CD14-positive monocyte (primary cell): ENCODE measurements at regions not wholly inside any gene's neighbourhood (a gene's known extent, or its start where the extent isn't known, plus 50 kb on each side); places are given as distances from the start of the nearest gene placed in this dataset.

ENCODE experiments used
- DNase-seq, 3 donors: peaks; one replicate each; pipeline ENCODE4 v3.0.0-alpha.2; 2011 to 2022
- H2AFZ ChIP-seq: 2 replicates; pipeline ENCODE4 v1.6.0; 2012; ENCODE audit warnings: mild to moderate bottlenecking, low read depth, low read length, inconsistent platforms; ENCODE audit not compliant: insufficient read depth, poor library complexity, severe bottlenecking
- H3K27ac ChIP-seq, 2 donors: 1 replicate in 1 of 2; 2 replicates in 1 of 2; pipeline ENCODE4 v1.5.1; 2012 to 2013; ENCODE audit warnings: low read length in 2 of 2, control low read depth in 1 of 2, inconsistent platforms in 1 of 2, low read depth in 1 of 2, mild to moderate bottlenecking in 1 of 2
- H3K27me3 ChIP-seq, 2 donors: one replicate each; pipeline versions ENCODE4 v1.6.0 to v1.6.1; 2011 to 2013; ENCODE audit warnings: low read length in 2 of 2; ENCODE audit not compliant: control insufficient read depth in 2 of 2, insufficient read depth in 2 of 2
- H3K36me3 ChIP-seq, 2 donors: replicated peaks in 1 of 2; 1 replicate in 1 of 2; 2 replicates in 1 of 2; pipeline versions ENCODE4 v1.5.1 to v1.6.1; 2012 to 2013; ENCODE audit warnings: low read length in 2 of 2, control low read depth in 1 of 2, inconsistent platforms in 1 of 2, mild to moderate bottlenecking in 1 of 2; ENCODE audit not compliant: insufficient read depth in 2 of 2, control insufficient read depth in 1 of 2
- H3K4me1 ChIP-seq, 2 donors: 1 replicate in 1 of 2; 2 replicates in 1 of 2; pipeline versions ENCODE4 v1.5.1 to v1.6.1; 2012 to 2013; ENCODE audit warnings: low read length in 2 of 2, control low read depth in 1 of 2, inconsistent platforms in 1 of 2, mild to moderate bottlenecking in 1 of 2, moderate library complexity in 1 of 2; ENCODE audit not compliant: insufficient read depth in 2 of 2, control insufficient read depth in 1 of 2
- H3K4me2 ChIP-seq: replicated peaks from 2 replicates; pipeline ENCODE3; 2012; ENCODE audit warnings: low read length, moderate library complexity, mild to moderate bottlenecking; ENCODE audit not compliant: poor library complexity, severe bottlenecking; ENCODE audit errors: extremely low read depth
- H3K4me3 ChIP-seq, 3 experiments: fragments of 200-600 bp in 1 of 3; sonication (generic) in 1 of 3; replicated peaks in 1 of 3; 1 replicate in 2 of 3; 2 replicates in 1 of 3; pipeline ENCODE4 v1.5.1; 2011 to 2013; ENCODE audit warnings: low read length in 3 of 3, mild to moderate bottlenecking in 3 of 3, control low read depth in 2 of 3, low read depth in 2 of 3, inconsistent platforms in 1 of 3, moderate library complexity in 1 of 3
- H3K79me2 ChIP-seq: 2 replicates; pipeline ENCODE4 v1.6.0; 2012; ENCODE audit warnings: mild to moderate bottlenecking, control low read depth, inconsistent platforms, low read length, moderate library complexity; ENCODE audit not compliant: insufficient read depth
- H3K9ac ChIP-seq: 2 replicates; pipeline ENCODE4 v1.6.0; 2017; ENCODE audit warnings: low read length, mild to moderate bottlenecking; ENCODE audit not compliant: insufficient read depth, poor library complexity, severe bottlenecking
- H3K9me3 ChIP-seq, 2 donors: replicated peaks in 1 of 2; 1 replicate in 1 of 2; 2 replicates in 1 of 2; pipeline versions ENCODE4 v1.5.1 to v1.6.1; 2012 to 2013; ENCODE audit warnings: low read length in 2 of 2, control low read depth in 1 of 2; ENCODE audit not compliant: control insufficient read depth in 1 of 2, insufficient read depth in 1 of 2
- H4K20me1 ChIP-seq: 2 replicates; pipeline ENCODE4 v1.6.0; 2012; ENCODE audit warnings: mild to moderate bottlenecking, low read length, control low read depth, moderate library complexity; ENCODE audit not compliant: insufficient read depth
- H3K27ac Mint-ChIP-seq, 7 donors: one replicate each; pipeline ENCODE4 v1.8.0; 2020; ENCODE audit warnings: mild to moderate bottlenecking in 7 of 7, mixed read lengths in 7 of 7, moderate library complexity in 6 of 7, inconsistent platforms in 2 of 7
- H3K27me3 Mint-ChIP-seq, 3 donors: one replicate each; pipeline ENCODE4 v1.8.0; 2021 to 2022; ENCODE audit warnings: low read depth in 3 of 3, mild to moderate bottlenecking in 3 of 3, mixed read lengths in 3 of 3, moderate library complexity in 3 of 3, inconsistent platforms in 1 of 3
- H3K36me3 Mint-ChIP-seq, 2 donors: one replicate each; pipeline ENCODE4 v1.8.0; 2020; ENCODE audit warnings: mixed read lengths in 2 of 2, inconsistent platforms in 1 of 2, mild to moderate bottlenecking in 1 of 2
- H3K4me1 Mint-ChIP-seq: one replicate; pipeline ENCODE4 v1.8.0; 2020; ENCODE audit warnings: mild to moderate bottlenecking, mixed read lengths
- H3K4me3 Mint-ChIP-seq, 2 donors: one replicate each; pipeline ENCODE4 v1.8.0; 2020; ENCODE audit warnings: mild to moderate bottlenecking in 2 of 2, mixed read lengths in 2 of 2, moderate library complexity in 1 of 2
- H3K9me3 Mint-ChIP-seq, 7 donors: one replicate each; pipeline ENCODE4 v1.8.0; 2020 to 2022; ENCODE audit warnings: mixed read lengths in 7 of 7, mild to moderate bottlenecking in 6 of 7, moderate library complexity in 6 of 7, inconsistent platforms in 2 of 7
- WGBS: methylation state at CpG from one replicate; pipeline ENCODE4 v1.1.5; 2013; ENCODE audit warnings: missing lambda C conversion rate; ENCODE audit not compliant: insufficient coverage; 5-methylcytosine and 5-hydroxymethylcytosine counted together
- intact Hi-C, 2 donors: fragments of 100-400 bp; cut with micrococcal nuclease; formaldehyde crosslinking; loops; one replicate each; pipeline versions ENCODE4 v1.15.0 to v1.15.1; 2023
- TF ChIP-seq, protein P1 (sequence below): fragments of 200-600 bp; IDR thresholded peaks from one replicate; pipeline ENCODE4 v1.8.0; 2022; ENCODE audit warnings: antibody characterized with exemption, mild to moderate bottlenecking

DNA sequence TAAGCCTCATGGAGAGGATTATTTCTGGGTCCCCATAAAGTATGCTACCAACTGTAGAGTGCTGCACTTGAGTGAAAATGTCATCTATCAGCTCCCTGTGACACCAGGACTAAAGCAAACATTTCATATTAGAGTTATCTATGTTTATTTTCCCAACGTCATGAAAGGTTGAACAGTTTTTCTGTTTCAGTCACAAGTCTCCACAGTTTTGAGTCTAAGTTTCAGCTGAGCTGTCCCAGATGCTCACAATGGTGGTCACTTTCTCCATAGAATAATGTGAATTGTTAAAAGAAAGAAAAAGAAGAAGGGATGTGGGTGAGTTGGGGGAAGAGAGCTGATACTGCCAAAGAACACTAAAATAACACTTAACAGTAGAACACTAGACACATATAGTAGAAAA, 126.3 kb upstream of the C9orf72 start:
- Histone ChIP-seq H3K9me3 (no peaks in the 10 kb centered on the region), H3K4me1 (peaks cover 30 to 41% of the 10 kb centered on the region in 2 donors), H2AFZ (no peak overlapping the region), H3K79me2 (no peaks in the 10 kb centered on the region), H3K4me2 (no peak overlapping the region), H3K27me3 (no peaks in the 10 kb centered on the region), H3K36me3 (no peaks in the 10 kb centered on the region), H3K27ac (no peak overlapping the region), H3K9ac (no peak overlapping the region), H4K20me1 (no peaks in the 10 kb centered on the region), H3K4me3 (no peak overlapping the region)
- Mint-ChIP-seq H3K4me3 (no peak overlapping the region), H3K4me1 (peaks cover 40% of the 10 kb centered on the region), H3K27me3 (peaks cover 0 to 4% (median 0%) of the 10 kb centered on the region in 3 donors), H3K27ac (peak overlapping the region in 1 of 7 donors; percentile 15), H3K36me3 (no peaks in the 10 kb centered on the region), H3K9me3 (no peaks in the 10 kb centered on the region)
- intact Hi-C loops: loop anchor here (5.0 to 10.0 kb wide), 4 partner anchors 65 to 365 kb away; partner anchors contain the start of gene C9orf72 (in 2 of the 2)
- TF ChIP-seq, protein P1, sequence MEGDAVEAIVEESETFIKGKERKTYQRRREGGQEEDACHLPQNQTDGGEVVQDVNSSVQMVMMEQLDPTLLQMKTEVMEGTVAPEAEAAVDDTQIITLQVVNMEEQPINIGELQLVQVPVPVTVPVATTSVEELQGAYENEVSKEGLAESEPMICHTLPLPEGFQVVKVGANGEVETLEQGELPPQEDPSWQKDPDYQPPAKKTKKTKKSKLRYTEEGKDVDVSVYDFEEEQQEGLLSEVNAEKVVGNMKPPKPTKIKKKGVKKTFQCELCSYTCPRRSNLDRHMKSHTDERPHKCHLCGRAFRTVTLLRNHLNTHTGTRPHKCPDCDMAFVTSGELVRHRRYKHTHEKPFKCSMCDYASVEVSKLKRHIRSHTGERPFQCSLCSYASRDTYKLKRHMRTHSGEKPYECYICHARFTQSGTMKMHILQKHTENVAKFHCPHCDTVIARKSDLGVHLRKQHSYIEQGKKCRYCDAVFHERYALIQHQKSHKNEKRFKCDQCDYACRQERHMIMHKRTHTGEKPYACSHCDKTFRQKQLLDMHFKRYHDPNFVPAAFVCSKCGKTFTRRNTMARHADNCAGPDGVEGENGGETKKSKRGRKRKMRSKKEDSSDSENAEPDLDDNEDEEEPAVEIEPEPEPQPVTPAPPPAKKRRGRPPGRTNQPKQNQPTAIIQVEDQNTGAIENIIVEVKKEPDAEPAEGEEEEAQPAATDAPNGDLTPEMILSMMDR: no peak
- no peak for DNase-seq
- no CpG with 5 or more reads among the region's 1 CpG for WGBS

DNA sequence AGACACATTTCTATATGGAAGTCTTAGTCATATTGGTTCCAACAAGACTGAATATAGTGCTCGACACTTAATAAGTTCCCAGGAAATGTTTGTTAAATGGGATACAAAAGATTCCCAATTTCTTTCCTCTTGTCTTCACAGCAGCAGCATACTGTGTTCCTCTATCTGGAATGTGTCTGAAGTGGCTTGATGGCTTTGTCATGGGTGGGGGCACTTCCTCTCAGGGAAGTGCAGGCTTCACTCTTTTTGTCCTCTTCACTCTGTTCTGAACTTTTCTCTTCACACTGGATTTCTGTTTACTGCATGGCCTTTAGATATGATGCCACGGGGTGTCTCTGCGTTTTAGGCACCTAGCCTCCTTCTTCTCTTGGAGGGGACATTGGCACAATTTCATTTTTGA, 127.7 kb upstream of the C9orf72 start:
- Histone ChIP-seq H3K4me3 (peak overlapping the region; percentile 10 to 65 (median 49)), H3K4me1 (peaks cover 30 to 41% of the 10 kb centered on the region in 2 donors), H3K4me2 (peak overlapping the region; percentile 70), H3K79me2 (no peaks in the 10 kb centered on the region), H2AFZ (peak overlapping the region; percentile 18), H3K27me3 (no peaks in the 10 kb centered on the region), H3K9ac (peak overlapping the region; percentile 33), H4K20me1 (no peaks in the 10 kb centered on the region), H3K36me3 (no peaks in the 10 kb centered on the region), H3K27ac (peak overlapping the region; percentile 47 to 86), H3K9me3 (no peaks in the 10 kb centered on the region)
- Mint-ChIP-seq H3K9me3 (no peaks in the 10 kb centered on the region), H3K4me1 (peaks cover 40% of the 10 kb centered on the region), H3K27me3 (peaks cover 0 to 4% (median 0%) of the 10 kb centered on the region in 3 donors), H3K4me3 (peak overlapping the region; percentile 61 to 67), H3K27ac (peak overlapping the region; percentile 90 to 99 (median 95)), H3K36me3 (no peaks in the 10 kb centered on the region)
- DNase-seq: peak; percentile 27 to 43 (median 39)
- intact Hi-C loops: loop anchor here (5.0 to 10.0 kb wide), 4 partner anchors 66 to 366 kb away; partner anchors contain the start of gene C9orf72 (in 2 of the 2)
- no CpG with 5 or more reads among the region's 3 CpGs for WGBS
- TF ChIP-seq, protein P1: no peak
